Thyroid gland (tissue), 4 donors: ENCODE measurements at regions not wholly inside any gene's neighbourhood (a gene's known extent, or its start where the extent isn't known, plus 50 kb on each side); places are given as distances from the start of the nearest gene placed in this dataset.

Experiments
- DNase-seq, 2 donors: peaks; one replicate each; pipeline ENCODE4 v3.0.0-alpha.2; 2019
- H3K27ac ChIP-seq, 3 donors: fragments of 200-600 bp; sonication (generic); 1 replicate in 2 of 3; 2 replicates in 1 of 3; pipeline ENCODE4 v1.5.1; 2016 to 2019; ENCODE audit warnings: mild to moderate bottlenecking in 1 of 3, moderate library complexity in 1 of 3
- H3K27me3 ChIP-seq: fragments of 200-600 bp; sonication (generic); one replicate; pipeline ENCODE4 v1.5.1; 2019
- H3K36me3 ChIP-seq, 2 donors: fragments of 200-600 bp; sonication (generic); one replicate each; pipeline ENCODE4 v1.5.1; 2016 to 2019
- H3K4me1 ChIP-seq, 2 donors: fragments of 200-600 bp; sonication (generic); one replicate each; pipeline ENCODE4 v1.5.1; 2017 to 2019
- H3K4me3 ChIP-seq, 3 donors: fragments of 200-600 bp; sonication (generic); replicated peaks in 1 of 3; 1 replicate in 2 of 3; 2 replicates in 1 of 3; pipeline ENCODE4 v1.5.1; 2016; ENCODE audit warnings: mild to moderate bottlenecking in 1 of 3
- H3K9me3 ChIP-seq: fragments of 200-600 bp; sonication (generic); one replicate; pipeline ENCODE4 v1.5.1; 2017
- CTCF ChIP-seq, 6 experiments: fragments of 200-600 bp in 3 of 6; fragments of 450-650 bp in 3 of 6; sonication (generic) in 3 of 6; IDR thresholded peaks; one replicate each; pipeline ENCODE4 v1.5.1; 2016 to 2019; ENCODE audit warnings: antibody characterized with exemption in 6 of 6, mild to moderate bottlenecking in 2 of 6, inconsistent platforms in 1 of 6, moderate library complexity in 1 of 6
- POLR2A ChIP-seq, 2 donors: fragments of 450-650 bp; IDR thresholded peaks; one replicate each; pipeline ENCODE4 v1.6.1; 2017; ENCODE audit warnings: antibody characterized with exemption in 2 of 2, mild to moderate bottlenecking in 2 of 2, moderate library complexity in 1 of 2
- WGBS, 2 donors: methylation state at CpG; one replicate each; pipeline ENCODE4 v1.1.5; 2017; 5-methylcytosine and 5-hydroxymethylcytosine counted together
- intact Hi-C: fragments of 100-400 bp; cut with DNase I; formaldehyde crosslinking; loops from one replicate; pipeline ENCODE4 v1.15.1; 2023

DNA sequence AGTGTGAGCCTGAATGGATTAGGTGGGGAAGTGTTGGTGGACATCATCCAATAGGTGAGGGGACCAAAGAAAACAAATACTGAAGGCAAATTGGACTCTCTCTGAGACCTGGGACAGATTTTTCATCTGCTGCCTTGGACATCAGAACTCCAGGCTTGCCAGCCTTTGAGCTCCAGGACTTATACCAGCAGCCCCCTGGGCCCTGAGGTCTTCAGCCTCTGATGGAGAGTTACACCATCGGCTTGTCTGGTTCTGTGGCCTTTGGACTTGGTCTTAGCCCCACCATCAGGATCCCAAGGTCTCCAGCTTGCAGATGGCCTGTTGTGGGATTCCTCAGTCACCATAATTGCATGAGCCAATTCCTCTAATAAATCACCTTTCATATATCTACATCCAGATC is 80.8 kb upstream of the SLC8A3 start:
- no peak for DNase-seq
- intact Hi-C loops = no loop called here
- WGBS, 2 donors = 90 to 91% methylated on average over 1 of the region's 1 CpG
- H3K9me3 ChIP-seq = no peaks in the 10 kb centered on the region
- H3K27ac ChIP-seq = no peak overlapping the region
- H3K4me1 ChIP-seq = no peaks in the 10 kb centered on the region
- H3K27me3 ChIP-seq = no peaks in the 10 kb centered on the region
- no peak for TF ChIP-seq POLR2A (IDR thresholded peaks at IDR 0.05)
- TF ChIP-seq CTCF (IDR thresholded peaks at IDR 0.05) = no peak
- no peak overlapping the region for H3K4me3 ChIP-seq
- no peaks in the 10 kb centered on the region for H3K36me3 ChIP-seq

GRCh38 chr14:70268760-70269159 is 80.0 kb upstream of the SLC8A3 start:
- whole genome bisulfite sequencing, 2 donors = 85 to 86% methylated on average over 2 of the region's 2 CpGs
- Histone ChIP-seq H3K4me3 (no peak overlapping the region), H3K27ac (no peak overlapping the region), H3K4me1 (no peaks in the 10 kb centered on the region), H3K9me3 (no peaks in the 10 kb centered on the region), H3K36me3 (no peaks in the 10 kb centered on the region), H3K27me3 (no peaks in the 10 kb centered on the region)
- intact Hi-C loops = no loop called here
- TF ChIP-seq CTCF (IDR thresholded peaks at IDR 0.05) = no peak
- no peak for TF ChIP-seq POLR2A (IDR thresholded peaks at IDR 0.05)
- DNase-seq = no peak

- H3K27me3 ChIP-seq = no peaks in the 10 kb centered on the region
- H3K9me3 ChIP-seq = no peaks in the 10 kb centered on the region
- no peak overlapping the region for H3K4me3 ChIP-seq
- no peaks in the 10 kb centered on the region for H3K36me3 ChIP-seq
- intact Hi-C loops = no loop called here
- no peaks in the 10 kb centered on the region for H3K4me1 ChIP-seq
- TF ChIP-seq CTCF (IDR thresholded peaks at IDR 0.05) (no peak), POLR2A (IDR thresholded peaks at IDR 0.05) (no peak)
- DNase-seq = no peak
- 98 to 100% methylated on average over 2 of the region's 2 CpGs for WGBS, 2 donors
- no peak overlapping the region for H3K27ac ChIP-seq
These were observed 77.4 kb upstream of the SLC8A3 start for GRCh38 chr14:70266157-70266556.

- no peak for DNase-seq
- TF ChIP-seq POLR2A (IDR thresholded peaks at IDR 0.05) = no peak
- H3K4me1 ChIP-seq = no peaks in the 10 kb centered on the region
- H3K27me3 ChIP-seq = no peaks in the 10 kb centered on the region
- H3K4me3 ChIP-seq = no peak overlapping the region
- no peaks in the 10 kb centered on the region for H3K36me3 ChIP-seq
- H3K9me3 ChIP-seq = no peaks in the 10 kb centered on the region
- intact Hi-C loops = no loop called here
- H3K27ac ChIP-seq = no peak overlapping the region
- 76 to 86% methylated on average over 2 of the region's 2 CpGs for WGBS, 2 donors
These were observed 76.7 kb upstream of the SLC8A3 start for GRCh38 chr14:70265422-70265821.

- intact Hi-C loops = no loop called here
- no peak for TF ChIP-seq CTCF (IDR thresholded peaks at IDR 0.05)
- 93 to 98% methylated on average over 1 of the region's 1 CpG for WGBS, 2 donors
- H3K36me3 ChIP-seq = no peaks in the 10 kb centered on the region
- no peaks in the 10 kb centered on the region for H3K4me1 ChIP-seq
- DNase-seq = no peak
- H3K4me3 ChIP-seq = no peak overlapping the region
- no peaks in the 10 kb centered on the region for H3K9me3 ChIP-seq
- H3K27ac ChIP-seq = no peak overlapping the region
- no peaks in the 10 kb centered on the region for H3K27me3 ChIP-seq
These were observed 70.7 kb upstream of the SLC8A3 start for GRCh38 chr14:70259420-70259819.

DNA sequence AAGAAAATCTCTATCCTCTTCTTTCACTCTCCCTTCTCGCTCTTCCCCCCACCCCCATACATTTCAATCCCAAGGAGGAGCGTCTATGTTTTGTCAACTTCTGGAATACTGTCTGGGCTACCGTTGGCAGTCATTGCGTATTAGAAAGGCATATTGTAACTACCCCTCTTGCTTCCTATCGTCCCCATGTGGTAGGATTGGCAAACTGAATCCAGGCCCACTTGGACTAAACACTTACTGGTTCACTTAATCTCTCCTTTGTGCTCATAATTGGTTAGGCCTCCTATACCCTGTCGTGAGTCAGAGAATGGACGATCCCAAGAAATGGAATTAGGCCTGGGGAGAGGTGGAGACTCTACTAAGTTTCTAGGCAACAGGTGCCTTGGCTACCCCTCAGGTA is 68.8 kb upstream of the SLC8A3 start:
- TF ChIP-seq POLR2A (IDR thresholded peaks at IDR 0.05) (no peak), CTCF (IDR thresholded peaks at IDR 0.05) (no peak)
- H3K27me3 ChIP-seq = no peaks in the 10 kb centered on the region

More for the DNA sequence above, 68.8 kb upstream of the SLC8A3 start:
- Histone ChIP-seq H3K36me3 (no peaks in the 10 kb centered on the region), H3K27ac (no peak overlapping the region), H3K4me3 (no peak overlapping the region), H3K4me1 (no peaks in the 10 kb centered on the region), H3K9me3 (no peaks in the 10 kb centered on the region)
- WGBS, 2 donors = 74 to 77% methylated on average over 7 of the region's 7 CpGs
- intact Hi-C loops = no loop called here
- DNase-seq = no peak
